HG03575 (cell line): ENCODE measurements at regions not wholly inside any gene's neighbourhood (a gene's known extent, or its start where the extent isn't known, plus 50 kb on each side); places are given as distances from the start of the nearest gene placed in this dataset.

Source experiments
- ATAC-seq: cut with Tn5 transposase; IDR thresholded peaks from one replicate; pipeline ENCODE4 v1.9.1; 2021; ENCODE audit not compliant: unreplicated experiment, insufficient number of reproducible peaks, low FRiP score; ENCODE audit errors: extremely low read depth

DNA sequence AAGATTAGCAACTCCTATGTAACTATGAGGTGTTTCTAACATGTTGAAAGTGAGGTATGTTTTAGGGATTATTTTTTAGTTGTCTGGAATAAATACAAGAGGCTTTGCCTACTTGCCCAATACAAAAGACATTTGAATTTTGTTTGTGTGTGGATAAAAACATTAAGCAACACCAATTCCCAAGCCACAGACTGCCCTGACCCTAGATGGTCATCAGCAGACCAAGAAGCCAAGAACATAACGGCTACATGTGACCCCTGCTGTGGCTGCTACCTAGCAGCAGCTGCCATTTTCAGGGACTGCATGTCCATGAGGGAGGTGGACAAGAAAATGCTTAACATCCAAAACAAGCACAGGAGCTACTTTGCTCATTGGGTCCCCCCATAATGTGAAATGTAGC is 70.5 kb upstream of the QRFPR start:
- no peak for ATAC-seq

- ATAC-seq: no peak
Observed at GRCh38 chr4:121449416-121449815, 68.6 kb upstream of the QRFPR start.

DNA sequence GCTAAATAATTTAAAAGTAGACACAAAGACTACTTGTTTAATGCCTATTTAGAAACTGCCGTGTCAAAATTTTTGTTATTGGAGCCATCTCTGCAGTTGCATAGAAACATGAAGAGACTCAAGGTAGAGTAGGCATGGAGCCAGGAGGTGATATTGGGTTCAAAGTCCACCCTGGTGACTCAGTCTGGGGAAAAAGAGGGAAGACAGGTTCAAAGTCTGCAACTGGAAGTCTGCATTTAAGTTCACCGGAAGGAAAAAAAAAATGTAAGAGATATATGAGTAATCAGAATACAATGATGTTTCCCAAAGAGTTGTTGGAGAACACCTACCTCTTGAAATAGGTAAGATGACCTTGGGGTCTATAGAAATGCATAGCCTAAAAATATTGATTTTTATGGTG is 67.4 kb upstream of the QRFPR start:
- ATAC-seq: no peak

GRCh38 chr4:121439669-121440068 is 58.9 kb upstream of the QRFPR start:
- ATAC-seq: no peak
